Neutrophil (primary cell): ENCODE measurements at regions not wholly inside any gene's neighbourhood (a gene's known extent, or its start where the extent isn't known, plus 50 kb on each side); places are given as distances from the start of the nearest gene placed in this dataset.

Experiments
- H3K27ac ChIP-seq: fragments of 200-600 bp; sonication (generic); 2 replicates; pipeline ENCODE4 v1.5.1; 2016; ENCODE audit warnings: mild to moderate bottlenecking, moderate library complexity
- H3K27me3 ChIP-seq: fragments of 200-600 bp; sonication (generic); 2 replicates; pipeline ENCODE4 v1.6.0; 2016; ENCODE audit warnings: mild to moderate bottlenecking
- H3K36me3 ChIP-seq: fragments of 200-600 bp; sonication (generic); 2 replicates; pipeline ENCODE4 v1.5.1; 2017
- H3K4me1 ChIP-seq, 2 experiments: fragments of 200-600 bp in 1 of 2; sonication (generic) in 1 of 2; 1 replicate in 1 of 2; 2 replicates in 1 of 2; pipeline versions ENCODE4 v1.5.1 to v1.6.1; 2013 to 2016; ENCODE audit warnings: low read depth in 1 of 2, low read length in 1 of 2, mild to moderate bottlenecking in 1 of 2, moderate library complexity in 1 of 2; ENCODE audit not compliant: control insufficient read depth in 1 of 2, insufficient read depth in 1 of 2
- H3K4me3 ChIP-seq, 2 experiments: fragments of 200-600 bp in 1 of 2; sonication (generic) in 1 of 2; 1 replicate in 1 of 2; 2 replicates in 1 of 2; pipeline ENCODE4 v1.5.1; 2013 to 2016; ENCODE audit warnings: low read depth in 1 of 2, low read length in 1 of 2, mild to moderate bottlenecking in 1 of 2, moderate library complexity in 1 of 2
- H3K9me3 ChIP-seq: fragments of 200-600 bp; sonication (generic); 2 replicates; pipeline ENCODE4 v1.5.1; 2016
- TF ChIP-seq, protein P1 (sequence below): fragments of 200-600 bp; sonication (generic); IDR thresholded peaks from 2 replicates; pipeline ENCODE4 v1.5.1; 2016; ENCODE audit warnings: antibody characterized with exemption

DNA sequence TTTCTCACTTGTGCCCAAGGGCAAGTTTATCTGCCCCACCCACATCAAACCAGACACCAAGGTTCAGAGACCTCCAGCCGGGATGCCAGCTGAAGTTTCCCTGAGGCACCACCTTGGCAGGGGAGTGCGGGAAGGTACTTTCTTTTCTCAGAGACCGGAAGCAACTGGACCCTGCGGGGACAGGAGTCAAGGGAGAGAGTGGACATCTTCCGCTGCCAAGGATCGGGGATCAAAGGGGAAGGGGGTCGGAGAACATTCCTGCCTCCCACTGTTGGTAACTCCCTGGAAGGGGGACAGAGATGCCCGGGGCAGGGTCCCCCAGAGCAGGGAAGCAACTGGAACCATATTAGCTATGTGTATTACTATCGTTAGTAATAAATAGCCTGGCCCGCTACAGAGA, 161.8 kb downstream of the DICER1 start:
- peaks cover 40% of the 10 kb centered on the region for H3K27me3 ChIP-seq
- no peak overlapping the region for H3K4me3 ChIP-seq

DNA sequence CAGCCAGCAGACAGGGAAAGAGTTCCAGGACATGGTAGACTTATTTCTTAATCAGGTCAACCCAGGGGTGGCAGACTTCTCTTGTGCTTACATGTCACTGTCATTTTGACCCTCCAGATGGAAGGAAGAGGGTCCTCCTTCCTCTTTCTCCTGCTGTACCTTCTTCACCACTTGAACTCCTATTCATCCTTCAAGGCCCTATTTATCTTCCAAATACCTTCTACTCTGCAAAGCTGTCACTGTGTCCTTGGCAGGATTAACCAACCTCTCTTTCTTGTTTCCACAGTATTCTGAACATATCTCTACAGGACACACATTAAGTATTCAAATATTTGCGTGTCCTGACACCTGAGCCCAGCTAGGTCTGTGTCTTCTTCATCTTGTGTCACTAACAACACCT, 163.1 kb downstream of the DICER1 start:
- H3K4me1 ChIP-seq: no peaks in the 10 kb centered on the region
- H3K27me3 ChIP-seq: peaks cover 27% of the 10 kb centered on the region
- no peak overlapping the region for H3K4me3 ChIP-seq
- no peaks in the 10 kb centered on the region for H3K9me3 ChIP-seq
- TF ChIP-seq, protein P1, sequence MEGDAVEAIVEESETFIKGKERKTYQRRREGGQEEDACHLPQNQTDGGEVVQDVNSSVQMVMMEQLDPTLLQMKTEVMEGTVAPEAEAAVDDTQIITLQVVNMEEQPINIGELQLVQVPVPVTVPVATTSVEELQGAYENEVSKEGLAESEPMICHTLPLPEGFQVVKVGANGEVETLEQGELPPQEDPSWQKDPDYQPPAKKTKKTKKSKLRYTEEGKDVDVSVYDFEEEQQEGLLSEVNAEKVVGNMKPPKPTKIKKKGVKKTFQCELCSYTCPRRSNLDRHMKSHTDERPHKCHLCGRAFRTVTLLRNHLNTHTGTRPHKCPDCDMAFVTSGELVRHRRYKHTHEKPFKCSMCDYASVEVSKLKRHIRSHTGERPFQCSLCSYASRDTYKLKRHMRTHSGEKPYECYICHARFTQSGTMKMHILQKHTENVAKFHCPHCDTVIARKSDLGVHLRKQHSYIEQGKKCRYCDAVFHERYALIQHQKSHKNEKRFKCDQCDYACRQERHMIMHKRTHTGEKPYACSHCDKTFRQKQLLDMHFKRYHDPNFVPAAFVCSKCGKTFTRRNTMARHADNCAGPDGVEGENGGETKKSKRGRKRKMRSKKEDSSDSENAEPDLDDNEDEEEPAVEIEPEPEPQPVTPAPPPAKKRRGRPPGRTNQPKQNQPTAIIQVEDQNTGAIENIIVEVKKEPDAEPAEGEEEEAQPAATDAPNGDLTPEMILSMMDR: no peak
- H3K27ac ChIP-seq: no peak overlapping the region
- no peaks in the 10 kb centered on the region for H3K36me3 ChIP-seq

More for the DNA sequence above, 161.8 kb downstream of the DICER1 start:
- TF ChIP-seq, protein P1: no peak
- Histone ChIP-seq H3K27ac (no peak overlapping the region), H3K36me3 (no peaks in the 10 kb centered on the region), H3K4me1 (no peaks in the 10 kb centered on the region), H3K9me3 (no peaks in the 10 kb centered on the region)

DNA sequence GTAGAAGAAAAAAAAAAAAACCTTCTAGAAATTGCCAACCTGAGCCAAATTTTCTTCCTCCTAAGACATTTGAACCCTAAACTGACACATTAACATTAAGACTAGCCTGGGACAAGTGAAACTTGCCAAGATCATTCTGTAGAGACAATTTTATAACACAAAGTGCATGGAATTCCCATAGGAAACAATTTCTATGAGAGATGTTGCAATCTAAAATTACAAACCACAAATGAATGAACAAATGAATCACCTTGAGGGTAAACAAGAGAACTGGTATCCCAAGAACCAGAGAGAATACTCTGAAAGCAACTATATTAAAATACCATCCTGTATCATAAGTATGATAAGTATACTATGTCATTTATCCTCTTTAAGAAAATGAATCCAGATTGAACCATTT, 165.3 kb downstream of the DICER1 start:
- no peak overlapping the region for H3K4me3 ChIP-seq
- peaks cover 9% of the 10 kb centered on the region for H3K27me3 ChIP-seq
- H3K4me1 ChIP-seq: no peaks in the 10 kb centered on the region
- TF ChIP-seq, protein P1: no peak
- no peak overlapping the region for H3K27ac ChIP-seq
- H3K36me3 ChIP-seq: no peaks in the 10 kb centered on the region
- H3K9me3 ChIP-seq: no peaks in the 10 kb centered on the region

DNA sequence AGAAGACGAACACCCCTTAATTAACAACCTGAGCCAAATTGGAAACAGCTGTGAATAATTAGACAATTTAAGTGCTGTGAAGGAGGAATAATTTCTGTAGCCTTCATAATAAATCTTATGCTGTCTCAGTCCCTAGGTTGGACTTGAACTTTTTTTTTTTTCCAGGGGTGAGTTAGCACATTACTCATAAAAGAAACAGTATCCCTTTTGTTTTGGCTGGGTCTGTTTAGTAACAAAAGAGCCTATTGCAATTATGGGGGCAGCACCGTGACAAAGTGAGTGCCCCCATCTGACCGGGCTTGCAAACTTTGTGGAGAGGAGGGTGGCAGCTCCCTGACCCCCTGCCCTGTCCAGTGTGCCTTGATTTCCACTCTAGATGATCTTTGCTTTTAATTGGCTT, 167.4 kb downstream of the DICER1 start:
- no peaks in the 10 kb centered on the region for H3K27me3 ChIP-seq
- H3K4me1 ChIP-seq: no peaks in the 10 kb centered on the region

DNA sequence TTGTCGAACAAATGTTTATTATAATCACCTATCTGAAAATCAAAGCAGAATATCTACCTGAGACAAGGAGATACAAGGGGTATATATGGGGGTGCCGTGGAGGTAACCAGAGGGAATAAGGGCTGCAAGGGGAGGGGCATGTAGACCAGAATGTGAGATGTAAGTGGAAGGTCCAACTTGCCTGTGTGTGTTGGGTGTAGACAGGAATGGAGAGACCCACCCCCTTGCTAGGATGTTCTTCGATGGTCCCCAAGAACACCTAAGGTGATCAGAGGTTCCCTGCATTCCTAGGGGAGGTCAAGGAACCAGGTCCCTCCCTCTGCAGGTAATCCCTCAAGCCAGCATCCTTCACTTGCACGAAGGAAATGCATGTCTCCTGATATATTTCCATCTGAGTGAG, 167.9 kb downstream of the DICER1 start:
- Histone ChIP-seq H3K27me3 (peaks cover 3% of the 10 kb centered on the region), H3K4me3 (no peak overlapping the region), H3K9me3 (no peaks in the 10 kb centered on the region), H3K36me3 (no peaks in the 10 kb centered on the region), H3K27ac (no peak overlapping the region), H3K4me1 (no peaks in the 10 kb centered on the region)
- TF ChIP-seq, protein P1: no peak

More for the DNA sequence above, 167.4 kb downstream of the DICER1 start:
- Histone ChIP-seq H3K36me3 (no peaks in the 10 kb centered on the region), H3K27ac (no peak overlapping the region), H3K4me3 (no peak overlapping the region), H3K9me3 (no peaks in the 10 kb centered on the region)
- TF ChIP-seq, protein P1: no peak

DNA sequence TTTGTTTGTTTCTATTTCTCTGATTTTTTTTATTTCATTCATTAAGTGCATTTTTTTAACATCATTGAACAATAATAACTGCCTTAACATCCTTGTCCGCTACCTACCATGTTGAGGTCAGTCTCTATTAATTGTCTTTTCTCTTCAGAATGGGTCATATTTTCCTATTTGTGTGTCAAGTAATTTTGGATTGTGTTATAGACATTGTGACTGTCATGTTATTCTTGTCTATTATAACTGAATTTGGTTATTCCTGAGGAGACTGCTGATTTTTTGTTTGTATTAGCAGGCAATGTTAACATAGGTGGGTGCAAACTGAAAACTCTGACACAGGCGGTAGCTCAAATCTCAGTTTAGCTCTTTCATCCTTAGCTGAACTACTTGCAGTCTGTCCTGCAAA, 169.9 kb downstream of the DICER1 start:
- no peaks in the 10 kb centered on the region for H3K36me3 ChIP-seq
- TF ChIP-seq, protein P1: no peak

More for the DNA sequence above, 169.9 kb downstream of the DICER1 start:
- H3K27ac ChIP-seq: no peak overlapping the region
- H3K27me3 ChIP-seq: peaks cover 21% of the 10 kb centered on the region
- H3K9me3 ChIP-seq: no peaks in the 10 kb centered on the region
- no peak overlapping the region for H3K4me3 ChIP-seq
- no peaks in the 10 kb centered on the region for H3K4me1 ChIP-seq
